H9 (cell line): ENCODE measurements at regions not wholly inside any gene's neighbourhood (a gene's known extent, or its start where the extent isn't known, plus 50 kb on each side); places are given as distances from the start of the nearest gene placed in this dataset.

ENCODE experiments used
- DNase-seq: peaks from one replicate; pipeline ENCODE4 v3.0.0-alpha.2; 2017
- H2AFZ ChIP-seq: one replicate; pipeline ENCODE4 v1.6.1; 2013; ENCODE audit warnings: mild to moderate bottlenecking, low read length, control low read depth, moderate library complexity
- H2AK5ac ChIP-seq: 2 replicates; pipeline ENCODE4 v1.6.1; 2013; ENCODE audit warnings: low read length, control low read depth, mixed read lengths; ENCODE audit not compliant: insufficient read length
- H2BK120ac ChIP-seq: one replicate; pipeline ENCODE4 v1.6.1; 2013; ENCODE audit warnings: low read depth, mild to moderate bottlenecking, low read length, control low read depth, inconsistent platforms; ENCODE audit not compliant: poor library complexity, severe bottlenecking
- H2BK12ac ChIP-seq: 2 replicates; pipeline ENCODE4 v1.6.1; 2013; ENCODE audit warnings: low read length, control low read depth, mixed read lengths, low read depth; ENCODE audit not compliant: insufficient read length
- H2BK15ac ChIP-seq: 2 replicates; pipeline ENCODE4 v1.6.1; 2013; ENCODE audit warnings: low read depth, low read length, control low read depth
- H2BK20ac ChIP-seq: one replicate; pipeline ENCODE4 v1.6.1; 2013; ENCODE audit warnings: low read depth, mild to moderate bottlenecking, low read length, control low read depth, inconsistent platforms; ENCODE audit not compliant: poor library complexity, severe bottlenecking
- H2BK5ac ChIP-seq: 2 replicates; pipeline ENCODE4 v1.6.1; 2013; ENCODE audit warnings: low read length, control low read depth, mixed read lengths; ENCODE audit not compliant: insufficient read length
- H3K14ac ChIP-seq: 2 replicates; pipeline ENCODE4 v1.6.1; 2013; ENCODE audit warnings: low read length, control low read depth; ENCODE audit not compliant: insufficient read depth
- H3K18ac ChIP-seq: 2 replicates; pipeline ENCODE4 v1.6.1; 2013; ENCODE audit warnings: low read depth, mild to moderate bottlenecking, mixed read lengths, low read length, control low read depth; ENCODE audit not compliant: insufficient read length
- H3K23ac ChIP-seq: 2 replicates; pipeline ENCODE4 v1.6.1; 2013; ENCODE audit warnings: low read length, control low read depth, mixed read lengths, low read depth; ENCODE audit not compliant: insufficient read length
- H3K23me2 ChIP-seq: 2 replicates; pipeline ENCODE4 v1.6.1; 2013; ENCODE audit warnings: low read depth, mild to moderate bottlenecking, mixed read lengths, low read length, control low read depth; ENCODE audit not compliant: insufficient read length, poor library complexity, severe bottlenecking
- H3K27ac ChIP-seq: 2 replicates; pipeline ENCODE4 v1.5.1; 2013; ENCODE audit warnings: low read length, control low read depth, mixed read lengths, low read depth; ENCODE audit not compliant: insufficient read length
- H3K27me3 ChIP-seq: 2 replicates; pipeline ENCODE4 v1.6.1; 2013; ENCODE audit warnings: low read length, control low read depth, inconsistent platforms; ENCODE audit not compliant: insufficient read depth
- H3K4ac ChIP-seq: 2 replicates; pipeline ENCODE4 v1.6.1; 2013; ENCODE audit warnings: low read depth, mild to moderate bottlenecking, control low read depth, inconsistent platforms, low read length, moderate library complexity
- H3K4me1 ChIP-seq: 2 replicates; pipeline ENCODE4 v1.6.1; 2013; ENCODE audit warnings: low read length, control low read depth, inconsistent platforms; ENCODE audit not compliant: insufficient read depth
- H3K4me2 ChIP-seq: 2 replicates; pipeline ENCODE4 v1.6.1; 2013; ENCODE audit warnings: low read length, control low read depth, mixed read lengths; ENCODE audit not compliant: insufficient read length, insufficient read depth
- H3K56ac ChIP-seq: 2 replicates; pipeline ENCODE4 v1.6.1; 2013; ENCODE audit warnings: low read depth, mild to moderate bottlenecking, mixed read lengths, low read length, control low read depth; ENCODE audit not compliant: insufficient read length
- H3K79me1 ChIP-seq: 2 replicates; pipeline ENCODE4 v1.6.1; 2013; ENCODE audit warnings: low read depth, mild to moderate bottlenecking, moderate library complexity, low read length, control low read depth, inconsistent platforms; ENCODE audit not compliant: insufficient read depth, poor library complexity, severe bottlenecking
- H3K79me2 ChIP-seq: 2 replicates; pipeline ENCODE4 v1.6.1; 2013; ENCODE audit warnings: low read length, control low read depth, inconsistent platforms; ENCODE audit not compliant: insufficient read depth
- H3K9ac ChIP-seq: 2 replicates; pipeline ENCODE4 v1.6.1; 2013; ENCODE audit warnings: low read length, control low read depth, mixed read lengths; ENCODE audit not compliant: insufficient read length; ENCODE audit errors: extremely low read depth
- H3K9me3 ChIP-seq: one replicate; pipeline ENCODE4 v1.6.1; 2013; ENCODE audit warnings: low read depth, low read length, inconsistent platforms; ENCODE audit not compliant: control insufficient read depth
- H3T11ph ChIP-seq: one replicate; pipeline ENCODE4 v1.6.1; 2013; ENCODE audit warnings: mild to moderate bottlenecking, low read length, control low read depth, inconsistent platforms
- H4K20me1 ChIP-seq: one replicate; pipeline ENCODE4 v1.6.1; 2013; ENCODE audit not compliant: control insufficient read depth, insufficient read length, insufficient read depth
- H4K5ac ChIP-seq: 2 replicates; pipeline ENCODE4 v1.6.1; 2013; ENCODE audit warnings: low read depth, mild to moderate bottlenecking, mixed read lengths, low read length, control low read depth; ENCODE audit not compliant: insufficient read length
- H4K8ac ChIP-seq: replicated peaks from 2 replicates; pipeline ENCODE4 v1.6.1; 2013; ENCODE audit warnings: low read length, control low read depth, mixed read lengths, low read depth; ENCODE audit not compliant: insufficient read length
- H4K91ac ChIP-seq: 2 replicates; pipeline ENCODE4 v1.6.1; 2013; ENCODE audit warnings: low read depth, mild to moderate bottlenecking, moderate library complexity, mixed read lengths, low read length, control low read depth; ENCODE audit not compliant: insufficient read length
- H3K27ac Mint-ChIP-seq, 3 experiments: 2 replicates in 2 of 3; 3 replicates in 1 of 3; pipeline ENCODE4 v1.8.0; 2020 to 2021; ENCODE audit warnings: mixed read lengths in 3 of 3, mild to moderate bottlenecking in 1 of 3, moderate library complexity in 1 of 3
- H3K27me3 Mint-ChIP-seq: 2 replicates; pipeline ENCODE4 v1.8.0; 2021; ENCODE audit warnings: low read depth, mild to moderate bottlenecking, moderate library complexity, mixed read lengths
- H3K36me3 Mint-ChIP-seq, 3 experiments: 2 replicates in 2 of 3; 3 replicates in 1 of 3; pipeline ENCODE4 v1.8.0; 2020 to 2021; ENCODE audit warnings: low read depth in 3 of 3, mixed read lengths in 3 of 3; ENCODE audit not compliant: insufficient read depth in 1 of 3
- H3K4me1 Mint-ChIP-seq, 2 experiments: 2 replicates each; pipeline ENCODE4 v1.8.0; 2020; ENCODE audit warnings: mixed read lengths in 2 of 2
- H3K4me3 Mint-ChIP-seq, 2 experiments: 2 replicates in 1 of 2; 3 replicates in 1 of 2; pipeline ENCODE4 v1.8.0; 2020 to 2021; ENCODE audit warnings: mild to moderate bottlenecking in 2 of 2, mixed read lengths in 2 of 2, moderate library complexity in 1 of 2
- H3K9me3 Mint-ChIP-seq, 2 experiments: 2 replicates in 1 of 2; 3 replicates in 1 of 2; pipeline ENCODE4 v1.8.0; 2020; ENCODE audit warnings: mild to moderate bottlenecking in 2 of 2, mixed read lengths in 2 of 2, moderate library complexity in 1 of 2
- CTCF ChIP-seq: fragments of 200-600 bp; sonication (generic); conservative IDR thresholded peaks from 3 replicates; pipeline ENCODE4 v1.8.0; 2021; ENCODE audit warnings: antibody characterized with exemption, mild to moderate bottlenecking
- WGBS: extraction: QIAGEN DNeasy Blood & Tissue Kit; methylation state at CpG from one replicate; pipeline ENCODE4 v1.1.7; 2013; ENCODE audit warnings: missing lambda C conversion rate, low lambda C conversion rate, mixed read lengths; ENCODE audit not compliant: insufficient read length; ENCODE audit errors: extremely low coverage; 5-methylcytosine and 5-hydroxymethylcytosine counted together

GRCh38 chr2:109061736-109062135 is 67.3 kb upstream of the SH3RF3 start:
- Histone ChIP-seq H2BK120ac (no peak overlapping the region), H3K4ac (no peak overlapping the region), H3K79me1 (no peaks in the 10 kb centered on the region), H3K4me1 (no peaks in the 10 kb centered on the region), H2BK12ac (no peak overlapping the region), H3K56ac (no peak overlapping the region), H4K91ac (no peak overlapping the region), H2BK20ac (no peak overlapping the region), H4K5ac (no peak overlapping the region), H2BK15ac (no peak overlapping the region), H4K8ac (no peak overlapping the region), H2BK5ac (no peak overlapping the region), H3K4me2 (no peak overlapping the region), H3K79me2 (no peaks in the 10 kb centered on the region), H3K23me2 (no peaks in the 10 kb centered on the region), H3K23ac (no peak overlapping the region), H3K9ac (no peak overlapping the region), H3T11ph (no peak overlapping the region), H2AFZ (no peak overlapping the region), H3K27ac (no peak overlapping the region), H3K14ac (no peak overlapping the region), H2AK5ac (no peak overlapping the region), H3K9me3 (no peaks in the 10 kb centered on the region), H4K20me1 (no peaks in the 10 kb centered on the region), H3K27me3 (no peaks in the 10 kb centered on the region), H3K18ac (no peak overlapping the region)
- Mint-ChIP-seq H3K4me3 (no peak overlapping the region), H3K27me3 (peaks cover 10% of the 10 kb centered on the region), H3K36me3 (no peaks in the 10 kb centered on the region), H3K27ac (no peak overlapping the region), H3K4me1 (peaks cover 7 to 18% of the 10 kb centered on the region in 2 experiments), H3K9me3 (no peaks in the 10 kb centered on the region; a peak in 1 of 5 replicates)
- DNase-seq, result no peak
- no CpG with 5 or more reads among the region's 4 CpGs for WGBS
- no peak for TF ChIP-seq CTCF
